GM21423 (cell line): ENCODE measurements at regions not wholly inside any gene's neighbourhood (a gene's known extent, or its start where the extent isn't known, plus 50 kb on each side); places are given as distances from the start of the nearest gene placed in this dataset.
A peak's percentile ranks its signal among the peaks of the same experiment; 100 is the strongest.

Experiments used
- ATAC-seq: cut with Tn5 transposase; IDR thresholded peaks from one replicate; pipeline ENCODE4 v1.9.1; 2021; ENCODE audit warnings: mild to moderate bottlenecking, moderate library complexity; ENCODE audit not compliant: unreplicated experiment

DNA sequence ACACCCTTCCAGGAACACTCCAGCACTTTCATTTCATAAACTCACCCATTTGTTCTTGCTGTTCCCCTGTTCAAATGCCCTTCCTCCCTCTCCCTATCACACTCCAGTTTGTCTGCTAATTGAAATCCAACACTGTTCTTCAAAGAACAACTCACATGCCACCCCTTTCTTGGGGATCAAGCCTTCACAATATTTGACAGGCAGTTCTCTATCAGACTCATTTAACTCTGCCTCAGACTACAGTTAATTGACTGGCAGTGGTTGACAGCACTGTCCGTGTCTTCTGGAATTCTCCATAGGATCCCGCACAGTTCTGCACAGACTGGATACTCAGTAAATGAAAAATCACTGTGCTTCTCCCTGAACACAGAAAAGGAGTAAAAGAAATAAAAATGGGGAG lies 87.8 kb downstream of the PMP22 start:
- ATAC-seq = no peak

DNA sequence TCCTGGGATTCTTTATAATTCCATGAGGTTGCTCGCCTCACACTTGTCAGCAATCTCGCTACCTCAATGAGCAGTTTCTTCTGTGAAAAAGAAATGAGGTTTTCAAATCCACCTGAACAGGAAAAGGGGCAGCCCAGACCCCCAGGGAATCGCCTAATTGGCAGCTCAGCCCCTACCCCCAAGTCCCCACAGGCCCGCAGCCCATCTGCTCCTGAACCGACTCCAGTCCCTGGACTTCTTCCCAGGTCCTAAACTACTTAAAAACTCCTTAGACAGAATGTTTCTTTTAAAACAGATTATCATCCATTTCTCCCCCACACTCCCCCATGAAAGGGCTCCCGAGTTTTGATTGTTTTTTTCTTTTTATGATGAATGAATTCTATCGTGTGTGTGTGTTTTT lies 89.8 kb downstream of the PMP22 start:
- ATAC-seq = no peak

DNA sequence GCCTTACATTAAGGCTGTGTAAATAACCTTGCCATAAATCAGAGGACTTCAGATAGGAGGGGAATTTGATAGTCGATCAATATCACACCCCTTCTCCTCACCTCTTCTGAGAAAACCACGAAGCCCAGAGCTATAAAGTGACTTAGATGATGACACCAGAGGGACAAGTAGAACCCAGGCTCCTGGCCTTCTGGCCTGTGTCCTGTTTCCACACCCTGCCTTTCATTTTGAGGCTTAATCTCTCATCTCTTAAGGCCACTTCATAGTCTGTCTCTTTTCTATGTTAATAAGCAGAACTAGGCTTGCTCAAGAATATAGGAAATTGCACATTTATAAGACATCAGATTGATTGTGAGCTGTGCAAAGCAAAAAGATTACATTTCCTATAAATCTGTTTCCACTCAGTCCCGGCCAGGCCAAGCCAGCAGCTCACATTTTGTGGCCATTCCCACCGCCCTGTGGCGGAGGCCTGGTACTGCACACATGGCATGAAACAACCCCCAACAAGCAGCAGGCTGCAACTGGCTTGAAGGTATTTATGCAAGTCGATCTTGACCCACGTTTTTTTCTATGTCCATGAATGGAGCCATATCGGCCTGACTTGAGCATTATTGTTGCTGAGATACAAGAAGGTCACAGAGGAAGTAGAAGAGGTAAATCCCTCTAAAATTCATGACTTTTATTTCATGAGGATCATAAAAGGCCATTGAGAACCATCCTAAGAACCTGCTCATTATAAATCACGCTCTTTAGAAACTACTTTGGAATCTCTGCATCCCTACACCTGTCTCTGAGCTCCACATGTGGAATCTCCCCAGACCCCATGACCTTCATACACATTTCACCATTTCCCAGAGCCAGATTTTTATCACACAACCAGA lies 93.7 kb downstream of the PMP22 start:
- peak; percentile 51 for ATAC-seq

DNA sequence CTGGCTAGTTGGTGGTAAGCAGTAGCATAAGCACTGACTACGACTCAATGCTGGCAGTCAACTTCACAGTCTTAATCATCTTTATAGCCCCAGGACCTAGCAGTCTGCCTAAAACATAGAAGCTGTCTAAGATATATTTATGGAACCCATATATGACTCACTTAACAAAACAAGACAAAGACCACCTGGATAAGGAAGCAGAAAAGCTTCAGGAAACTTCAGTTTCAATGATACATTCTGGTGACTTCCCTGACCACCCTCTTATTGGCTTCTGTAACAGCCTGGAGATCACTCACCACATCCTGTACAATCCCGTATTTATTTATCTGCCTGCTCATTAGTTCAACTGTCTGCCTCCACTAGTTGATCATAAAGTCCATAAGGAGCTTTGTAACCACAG lies 95.5 kb downstream of the PMP22 start:
- no peak for ATAC-seq

DNA sequence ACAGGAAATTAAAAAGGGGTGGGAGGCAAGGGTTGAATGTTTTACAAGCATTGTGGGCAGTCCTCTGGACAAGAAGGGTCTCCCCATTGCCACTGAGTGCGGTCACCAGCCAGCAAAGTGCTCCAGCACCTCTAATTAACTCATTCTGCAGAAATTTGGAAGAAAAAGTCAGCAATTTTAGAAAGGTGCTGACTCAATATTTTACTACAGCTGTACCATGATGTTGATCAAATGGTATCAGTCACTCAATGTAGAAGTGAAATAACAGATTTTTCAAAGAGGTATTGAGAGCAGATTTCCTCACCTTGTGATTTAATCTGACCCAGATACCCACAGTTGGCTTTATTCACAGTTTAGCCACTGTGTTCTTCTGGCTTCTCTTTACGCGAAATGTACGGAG lies 96.7 kb downstream of the PMP22 start:
- ATAC-seq = no peak

DNA sequence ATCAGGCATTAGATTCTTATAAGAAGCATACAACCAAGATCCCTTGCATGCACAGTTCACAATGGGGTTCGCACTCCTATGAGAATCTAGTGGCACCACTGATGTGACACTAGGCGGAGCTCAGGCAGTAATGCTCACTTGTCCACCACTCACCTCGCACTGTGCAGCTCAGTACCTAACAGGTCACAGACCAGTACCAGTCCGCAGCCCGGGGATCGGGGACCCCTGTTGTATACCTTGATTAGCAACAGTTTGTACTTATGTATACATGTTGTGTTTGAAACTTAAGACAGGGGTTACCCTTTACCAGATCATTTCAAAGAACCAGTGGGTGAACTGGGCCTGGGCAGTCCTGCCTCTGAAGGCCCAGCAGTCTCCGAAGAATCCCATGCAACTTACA lies 103.7 kb downstream of the PMP22 start:
- no peak for ATAC-seq

DNA sequence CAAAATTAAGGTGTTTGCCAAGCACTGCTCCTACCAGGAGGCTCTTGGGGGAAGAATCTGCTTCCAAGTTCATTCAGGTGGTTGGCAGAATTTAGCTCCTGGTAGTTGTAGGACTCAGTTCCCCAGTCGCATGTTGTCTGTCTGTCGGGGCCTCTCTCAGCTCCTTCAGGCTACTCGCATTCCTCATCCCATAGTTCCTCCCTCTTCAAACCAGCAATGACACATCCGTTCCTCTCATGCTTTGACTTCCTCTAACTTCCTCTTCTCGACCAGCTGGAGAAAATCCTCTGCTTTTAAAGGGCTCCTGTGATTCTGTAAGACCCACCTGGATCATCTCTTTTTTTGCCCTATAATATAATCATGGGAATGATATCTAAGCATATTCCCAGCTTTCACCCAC lies 108.1 kb downstream of the PMP22 start:
- ATAC-seq = no peak

DNA sequence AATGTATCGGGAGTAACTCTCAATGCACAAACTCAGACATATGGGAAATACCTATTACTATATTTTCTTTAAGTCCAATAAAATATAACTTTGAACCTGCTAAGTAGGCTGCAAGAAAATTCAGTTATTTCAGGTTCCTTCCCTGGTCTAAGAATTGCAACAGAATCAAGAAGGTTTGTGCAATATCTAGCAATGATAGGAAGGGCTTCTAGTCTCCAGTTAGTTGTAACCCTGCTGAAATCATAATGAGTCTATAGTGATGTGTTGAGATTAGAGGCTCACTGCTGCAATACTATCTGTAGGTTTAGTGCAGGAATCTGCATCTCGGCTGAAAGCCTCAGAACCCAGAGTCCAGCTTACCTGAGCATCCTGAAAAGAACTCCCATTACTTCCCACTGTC lies 110.5 kb downstream of the PMP22 start:
- ATAC-seq = no peak

DNA sequence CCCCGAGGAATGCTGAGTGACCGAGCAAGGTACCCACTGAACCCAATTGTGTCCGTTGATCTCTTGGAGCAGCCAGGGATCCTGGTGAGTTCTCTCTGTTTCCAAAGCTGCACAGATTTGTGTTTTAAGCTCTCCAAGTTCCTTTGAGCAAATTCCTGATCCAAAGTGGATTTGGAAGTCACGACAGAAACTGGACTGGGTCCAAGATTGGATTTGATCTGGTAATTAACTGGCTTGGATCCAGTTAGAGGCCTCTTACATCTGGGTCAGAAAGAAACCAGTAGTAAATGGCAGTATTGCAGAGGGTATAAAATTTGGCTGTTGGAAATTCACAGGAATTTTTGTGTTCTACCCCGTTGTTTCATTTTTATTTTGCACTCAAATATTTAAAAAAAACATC lies 119.5 kb downstream of the PMP22 start:
- ATAC-seq = no peak

DNA sequence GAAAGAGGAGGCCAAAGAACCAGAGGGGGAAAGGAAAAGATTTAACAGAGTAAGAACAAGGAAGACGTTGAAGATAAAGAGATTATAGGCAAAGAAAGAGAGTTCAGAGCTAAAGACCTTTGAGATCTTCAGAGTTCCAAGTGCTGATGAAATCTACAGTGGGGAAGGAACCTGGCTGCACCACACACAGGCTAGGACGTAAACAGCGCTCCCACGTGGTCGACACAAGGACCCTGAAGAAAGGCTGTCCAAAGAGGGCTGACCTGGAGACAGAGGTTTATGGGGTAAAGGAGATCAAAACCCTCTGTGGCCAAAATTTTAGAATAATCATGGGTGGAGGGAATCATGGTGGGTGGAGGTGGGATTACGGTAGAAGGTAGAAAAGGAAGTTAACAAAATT lies 121.6 kb downstream of the PMP22 start:
- ATAC-seq = no peak

DNA sequence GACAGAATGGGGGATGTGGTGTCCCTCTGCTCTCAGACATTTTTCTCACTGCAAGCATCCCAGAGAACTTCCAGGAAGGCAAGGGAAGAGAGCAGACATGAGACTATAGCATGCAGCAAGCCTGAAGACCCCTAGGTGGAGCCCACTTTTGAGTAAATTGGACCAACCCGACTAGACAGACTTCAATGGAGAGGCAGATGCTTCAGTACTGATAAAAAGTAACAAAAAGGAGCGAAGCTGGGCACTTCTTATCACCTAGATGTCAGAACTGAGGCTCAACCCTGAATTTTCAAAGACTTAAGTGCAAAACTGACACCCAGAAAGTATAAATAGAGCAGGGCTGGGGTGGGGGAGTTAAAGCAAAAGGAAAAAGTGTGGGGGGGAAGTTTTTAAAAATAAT lies 130.8 kb downstream of the PMP22 start:
- ATAC-seq = no peak

DNA sequence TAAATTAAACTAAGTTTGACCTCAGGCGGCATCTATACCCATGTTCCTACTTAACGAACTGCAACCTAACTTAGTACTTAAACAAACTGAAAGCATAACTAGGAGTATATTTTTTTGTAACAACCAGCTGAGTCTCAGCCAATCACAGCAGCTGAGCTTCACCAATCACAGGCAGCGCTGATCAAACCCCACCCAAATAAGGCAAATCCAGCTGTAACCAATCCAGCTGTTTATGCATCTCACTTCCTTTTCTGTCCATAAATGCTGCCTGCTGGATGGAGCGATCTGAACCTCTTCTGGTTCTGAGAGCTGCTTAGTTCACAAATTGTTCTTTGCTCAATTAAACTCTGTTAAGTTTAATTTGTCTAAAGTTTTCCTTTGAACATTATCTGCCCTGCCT lies 131.3 kb downstream of the PMP22 start:
- ATAC-seq = no peak

DNA sequence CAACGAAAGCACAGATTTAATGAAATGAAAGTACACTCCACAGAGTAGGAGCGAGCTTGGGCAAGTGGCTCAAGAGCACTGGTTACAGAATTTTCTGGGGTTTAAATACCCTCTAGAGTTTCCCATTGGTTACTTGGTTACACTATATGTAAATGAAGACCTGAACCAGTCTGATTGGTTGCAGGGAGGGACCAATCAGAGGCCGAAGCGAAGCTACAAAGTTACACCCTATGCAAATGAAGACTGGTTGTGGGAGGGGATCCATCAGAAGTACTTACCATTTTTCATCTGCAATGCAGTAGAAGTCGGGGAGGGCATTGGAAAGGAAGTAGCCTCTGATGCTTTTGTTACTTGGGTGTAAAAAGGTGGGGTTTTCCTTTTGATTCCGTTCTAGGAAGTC lies 132.0 kb downstream of the PMP22 start:
- no peak for ATAC-seq

DNA sequence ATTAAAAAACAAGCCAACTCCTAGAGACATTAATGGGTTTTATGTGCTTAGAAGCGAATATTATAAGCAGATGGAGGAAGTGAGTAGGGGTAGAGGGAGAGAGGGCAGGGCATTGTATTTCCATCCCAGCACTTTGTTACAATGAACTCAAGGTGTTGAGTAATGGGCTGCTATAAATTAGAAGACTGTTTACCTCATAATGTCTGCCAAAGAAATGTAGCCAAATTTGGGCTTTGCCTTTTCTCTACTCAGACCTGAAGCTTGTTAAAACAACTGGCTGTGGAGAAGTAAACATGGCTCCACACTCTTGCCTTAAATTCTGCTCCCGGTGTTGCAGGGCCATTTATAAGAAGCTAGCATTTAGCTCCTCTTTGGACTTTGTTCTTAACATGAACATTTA lies 134.7 kb downstream of the PMP22 start:
- ATAC-seq = no peak

DNA sequence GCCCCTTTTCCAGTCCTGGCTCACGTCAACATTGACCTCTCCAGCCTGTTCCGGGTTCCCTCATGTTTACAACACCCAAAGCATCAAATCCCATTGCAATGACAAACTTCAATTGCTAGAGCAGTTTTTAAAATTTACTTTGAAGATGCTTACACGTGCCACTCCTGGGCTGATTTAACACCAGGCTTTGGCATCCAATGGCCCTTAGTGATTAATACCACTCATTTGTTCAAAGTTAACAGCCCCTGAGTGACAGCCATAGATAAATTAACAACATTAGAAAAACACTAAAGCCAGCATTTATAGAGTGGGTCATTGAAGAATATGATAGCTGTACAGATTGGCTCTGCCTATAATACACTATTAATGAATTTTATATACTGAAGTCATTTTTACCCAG lies 135.1 kb downstream of the PMP22 start:
- ATAC-seq = no peak

DNA sequence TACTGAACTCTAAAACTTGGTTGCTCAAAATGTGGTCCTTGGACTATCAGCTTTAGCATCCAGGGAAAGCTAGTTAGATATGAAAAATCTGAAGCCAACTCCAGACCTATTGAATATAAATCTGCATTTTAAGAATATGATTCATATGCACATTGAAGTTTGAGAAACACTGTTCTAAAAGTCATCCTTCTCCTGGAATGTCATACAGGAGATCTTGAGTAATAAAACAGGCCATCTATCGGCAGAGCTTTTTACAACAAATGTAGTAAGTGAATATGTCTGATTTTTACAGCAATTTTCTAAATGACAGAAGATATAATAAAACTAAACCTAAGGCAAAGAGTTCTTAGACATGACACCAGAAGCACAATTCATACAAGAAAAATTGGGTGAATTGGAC lies 140.4 kb downstream of the PMP22 start:
- no peak for ATAC-seq

DNA sequence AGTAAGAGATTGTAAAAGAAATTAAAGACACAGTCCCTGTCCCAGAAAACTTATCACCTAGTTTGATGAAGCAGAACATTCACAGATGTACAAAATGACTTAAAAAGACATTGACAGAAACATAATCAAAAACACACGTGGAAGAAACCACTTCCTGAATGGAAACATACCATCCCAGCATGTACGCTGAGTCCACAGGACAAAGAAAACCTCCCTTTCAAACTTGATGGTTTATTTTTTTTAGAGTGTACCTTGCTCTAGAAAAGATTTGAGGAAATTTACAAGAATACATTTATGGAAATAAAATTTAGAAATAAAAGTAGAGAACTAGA lies 140.9 kb downstream of the PMP22 start:
- ATAC-seq = no peak

DNA sequence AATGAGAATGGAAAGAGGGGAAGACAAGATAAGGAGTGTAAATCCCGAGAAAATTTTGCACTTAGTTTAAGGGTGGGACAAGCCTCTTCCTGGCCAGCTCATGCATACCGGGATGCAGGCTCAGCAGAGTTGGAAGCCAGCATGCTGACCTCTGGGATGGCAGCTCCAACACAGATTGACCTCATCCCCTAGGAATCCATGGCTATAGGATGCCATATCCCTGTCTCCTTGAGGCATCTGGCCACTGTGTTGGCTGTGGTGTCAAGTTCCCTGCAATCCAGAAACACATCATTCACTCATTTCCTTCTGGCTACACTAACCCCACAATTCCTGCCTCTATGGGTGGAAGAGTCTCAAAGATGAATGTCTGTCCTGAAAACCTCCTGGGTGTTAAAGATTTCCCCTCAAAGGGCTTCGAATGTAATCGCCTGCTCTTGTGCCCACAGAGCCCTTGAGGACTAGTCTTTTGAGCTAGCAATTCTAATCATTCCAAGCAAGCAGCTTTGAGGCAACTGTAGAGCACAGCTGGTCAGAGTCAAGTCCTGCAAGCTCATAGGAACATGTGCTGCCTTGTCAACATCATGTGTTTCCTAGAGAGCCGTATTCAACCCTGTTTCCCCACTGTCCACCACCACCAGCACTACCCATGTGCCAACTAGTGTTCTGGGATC lies 141.4 kb downstream of the PMP22 start:
- ATAC-seq = no peak

DNA sequence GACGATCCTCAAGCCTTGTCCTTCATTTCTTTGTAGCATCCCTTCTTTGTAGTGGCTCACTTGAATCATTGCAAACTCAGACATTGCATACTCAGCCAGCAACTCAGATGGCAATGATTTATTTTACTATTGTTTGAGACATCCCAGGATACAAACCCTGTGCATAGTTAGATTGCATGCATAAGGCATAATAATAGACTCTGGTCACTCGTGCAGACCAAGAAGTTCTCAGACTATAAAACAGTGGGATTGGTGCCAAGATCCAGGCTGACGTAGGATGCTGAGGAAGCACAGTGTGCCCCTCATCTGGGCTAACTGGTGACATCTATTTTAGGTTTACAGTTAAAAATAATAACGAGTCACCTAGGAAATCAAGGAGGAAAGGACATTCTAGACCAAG lies 142.3 kb downstream of the PMP22 start:
- no peak for ATAC-seq

DNA sequence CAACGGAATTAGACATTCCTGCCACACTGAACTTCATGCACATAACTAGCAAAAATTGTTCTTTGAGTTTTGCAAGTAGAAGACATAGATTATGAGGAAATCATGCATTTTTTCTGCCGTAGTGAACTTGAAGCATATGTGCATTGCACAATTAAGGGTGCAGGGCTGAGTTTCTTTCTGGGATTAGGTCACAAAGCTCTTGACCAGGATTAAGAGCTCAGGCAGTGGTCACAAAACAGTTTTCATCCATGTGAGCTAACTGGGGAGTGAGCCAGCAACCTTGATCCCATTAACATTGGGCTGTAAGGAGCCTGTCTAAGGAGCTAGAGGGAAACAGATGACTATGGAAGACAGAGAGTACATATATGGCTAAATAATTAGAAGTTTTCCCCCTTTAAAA lies 143.7 kb downstream of the PMP22 start:
- ATAC-seq = no peak

DNA sequence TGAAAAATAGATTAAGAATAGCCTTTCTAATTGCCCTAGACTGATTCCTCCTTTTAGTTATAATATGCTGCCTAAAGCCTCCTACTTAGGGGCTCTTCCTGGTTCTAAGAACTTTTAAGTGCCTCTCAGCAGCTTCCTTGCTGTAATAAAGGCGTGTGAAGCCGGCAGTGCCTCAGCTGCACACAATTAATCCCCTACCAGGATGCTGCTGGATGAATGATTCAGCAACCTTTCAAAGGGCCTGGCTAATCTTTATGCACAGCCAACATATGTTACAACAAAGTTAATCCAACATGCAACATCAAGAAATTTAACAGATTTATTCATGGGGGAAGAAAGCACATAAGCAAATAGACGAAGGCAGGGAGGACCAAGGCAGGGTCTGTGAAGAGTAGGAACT lies 145.2 kb downstream of the PMP22 start:
- ATAC-seq = no peak

DNA sequence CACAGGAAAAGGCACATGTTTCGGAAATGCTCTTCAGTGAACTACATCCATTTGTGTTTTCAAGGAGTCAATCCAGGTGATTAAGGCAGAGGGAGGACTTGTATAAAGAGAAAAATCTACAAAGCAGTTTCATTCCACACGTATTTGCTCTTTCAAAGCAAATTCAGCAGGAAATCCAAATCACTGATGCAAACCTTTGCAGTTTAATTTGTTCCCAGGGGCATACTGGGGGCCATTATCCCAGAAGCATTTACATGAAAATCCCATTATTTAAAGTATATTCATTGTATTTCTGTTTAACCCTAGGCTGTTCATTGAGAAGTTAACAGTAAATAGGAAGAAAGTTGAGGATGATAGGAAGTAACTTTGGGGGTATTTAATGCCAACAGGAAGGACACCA lies 147.9 kb downstream of the PMP22 start:
- no peak for ATAC-seq
